SK-N-MC (cell line): ENCODE measurements at regions not wholly inside any gene's neighbourhood (a gene's known extent, or its start where the extent isn't known, plus 50 kb on each side); places are given as distances from the start of the nearest gene placed in this dataset.

Source experiments
- EZH2 ChIP-seq: fragments of 200-600 bp; sonication (generic); IDR thresholded peaks from one replicate; pipeline ENCODE4 v1.6.1; 2017; ENCODE audit warnings: antibody characterized with exemption
- FOXP2 ChIP-seq: optimal IDR thresholded peaks from 2 replicates; pipeline ENCODE3; 2011; ENCODE audit warnings: mild to moderate bottlenecking, moderate library complexity; ENCODE audit not compliant: insufficient read depth; ENCODE audit errors: extremely low read length, control extremely low read depth
- POLR2AphosphoS5 ChIP-seq: IDR thresholded peaks from 2 replicates; pipeline ENCODE4 v1.6.1; 2012; ENCODE audit warnings: mild to moderate bottlenecking, low read depth, low read length, borderline replicate concordance

DNA sequence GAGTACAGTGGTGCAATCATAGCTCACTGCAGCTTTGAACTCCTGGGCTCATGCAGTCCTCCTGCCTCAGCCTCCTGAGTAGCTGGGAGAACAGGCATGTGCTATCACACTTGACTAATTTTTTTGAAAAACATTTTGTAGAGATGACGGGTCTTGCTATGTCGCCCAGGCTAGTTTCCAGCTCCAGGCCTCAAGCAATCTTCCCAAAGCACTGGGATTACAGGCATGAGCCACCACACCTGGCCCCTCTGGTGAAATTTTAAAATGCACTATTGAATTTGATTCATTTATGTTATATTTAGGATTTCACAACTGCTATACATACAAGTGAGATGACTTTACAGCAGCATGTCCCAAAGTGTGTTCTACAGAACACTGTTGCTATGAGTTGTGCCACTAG lies 50.8 kb upstream of the TPM1 start:
- no peak for TF ChIP-seq POLR2AphosphoS5
- TF ChIP-seq EZH2 = no peak
- TF ChIP-seq FOXP2 = no peak
